AG10803 (cell line): ENCODE measurements at regions not wholly inside any gene's neighbourhood (a gene's known extent, or its start where the extent isn't known, plus 50 kb on each side); places are given as distances from the start of the nearest gene placed in this dataset.
A peak's percentile ranks its signal among the peaks of the same experiment; 100 is the strongest.

ENCODE experiments used
- DNase-seq: peaks from one replicate; pipeline ENCODE4 v3.0.0; 2010; ENCODE audit warnings: low read depth
- H3K4me3 ChIP-seq: 2 replicates; pipeline ENCODE4 v1.5.1; 2011; ENCODE audit warnings: mild to moderate bottlenecking, low read length, control low read depth
- TF ChIP-seq, protein P1 (sequence below): conservative IDR thresholded peaks from 2 replicates; pipeline ENCODE4 v1.5.1; 2011; ENCODE audit warnings: mild to moderate bottlenecking, low read length, control low read depth, inconsistent platforms

DNA sequence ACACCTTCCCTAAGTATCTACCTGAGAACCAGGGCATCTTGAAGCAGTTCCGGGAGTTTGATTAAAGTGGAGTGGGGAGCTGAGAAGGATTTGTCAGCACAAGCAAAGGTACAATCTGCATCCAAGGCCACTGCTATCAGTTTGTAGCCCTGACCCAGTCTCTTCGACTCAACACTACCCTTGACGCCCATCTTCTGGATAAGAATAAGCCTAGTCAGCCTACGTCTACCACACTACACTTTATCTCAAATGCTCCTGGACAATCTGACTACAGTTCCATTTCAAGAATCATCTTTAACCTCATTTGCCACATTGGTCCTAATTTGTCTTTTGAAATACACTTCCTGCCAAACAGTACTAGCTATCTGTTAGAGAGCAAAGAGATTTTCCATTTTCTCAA is 134.1 kb upstream of the C1GALT1 start:
- H3K4me3 ChIP-seq = no peak overlapping the region
- no peak for DNase-seq
- TF ChIP-seq, protein P1, sequence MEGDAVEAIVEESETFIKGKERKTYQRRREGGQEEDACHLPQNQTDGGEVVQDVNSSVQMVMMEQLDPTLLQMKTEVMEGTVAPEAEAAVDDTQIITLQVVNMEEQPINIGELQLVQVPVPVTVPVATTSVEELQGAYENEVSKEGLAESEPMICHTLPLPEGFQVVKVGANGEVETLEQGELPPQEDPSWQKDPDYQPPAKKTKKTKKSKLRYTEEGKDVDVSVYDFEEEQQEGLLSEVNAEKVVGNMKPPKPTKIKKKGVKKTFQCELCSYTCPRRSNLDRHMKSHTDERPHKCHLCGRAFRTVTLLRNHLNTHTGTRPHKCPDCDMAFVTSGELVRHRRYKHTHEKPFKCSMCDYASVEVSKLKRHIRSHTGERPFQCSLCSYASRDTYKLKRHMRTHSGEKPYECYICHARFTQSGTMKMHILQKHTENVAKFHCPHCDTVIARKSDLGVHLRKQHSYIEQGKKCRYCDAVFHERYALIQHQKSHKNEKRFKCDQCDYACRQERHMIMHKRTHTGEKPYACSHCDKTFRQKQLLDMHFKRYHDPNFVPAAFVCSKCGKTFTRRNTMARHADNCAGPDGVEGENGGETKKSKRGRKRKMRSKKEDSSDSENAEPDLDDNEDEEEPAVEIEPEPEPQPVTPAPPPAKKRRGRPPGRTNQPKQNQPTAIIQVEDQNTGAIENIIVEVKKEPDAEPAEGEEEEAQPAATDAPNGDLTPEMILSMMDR = no peak

DNA sequence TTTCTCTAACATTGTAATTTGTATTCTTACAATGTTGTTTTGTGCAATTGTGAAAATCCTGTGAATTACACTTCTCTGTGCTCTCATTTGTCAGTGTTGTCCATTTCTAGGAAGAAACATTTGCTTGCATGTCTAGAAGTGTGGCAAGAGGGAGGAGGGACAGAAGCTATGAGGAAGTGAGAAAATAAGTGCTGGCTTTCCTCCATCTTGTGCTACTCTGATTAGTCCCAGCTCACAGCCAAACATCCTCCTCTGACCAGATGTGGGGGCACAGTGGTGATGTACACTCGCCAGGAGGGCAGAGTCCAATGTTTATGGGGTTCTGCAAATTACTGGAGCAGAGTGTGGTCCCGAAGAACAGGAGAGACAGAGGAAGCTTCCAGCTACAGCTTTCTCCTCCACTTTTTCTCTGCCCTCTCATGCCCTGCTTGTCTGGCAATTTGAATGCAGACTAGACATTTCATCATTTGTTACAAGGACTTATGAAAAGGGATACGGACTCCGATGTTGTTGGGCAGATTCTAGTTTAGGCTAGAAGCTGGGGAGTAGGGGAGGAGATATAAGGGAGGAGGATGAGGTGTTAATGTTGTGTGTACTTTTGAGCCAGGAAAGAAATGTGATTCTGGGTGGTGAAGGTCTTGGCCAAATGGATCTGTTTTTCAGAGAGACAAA is 131.0 kb upstream of the C1GALT1 start:
- peak; percentile 53 for DNase-seq
- TF ChIP-seq, protein P1 = no peak
- peak overlapping the region; percentile 3; the same call in 1 of the 2 replicates for H3K4me3 ChIP-seq

DNA sequence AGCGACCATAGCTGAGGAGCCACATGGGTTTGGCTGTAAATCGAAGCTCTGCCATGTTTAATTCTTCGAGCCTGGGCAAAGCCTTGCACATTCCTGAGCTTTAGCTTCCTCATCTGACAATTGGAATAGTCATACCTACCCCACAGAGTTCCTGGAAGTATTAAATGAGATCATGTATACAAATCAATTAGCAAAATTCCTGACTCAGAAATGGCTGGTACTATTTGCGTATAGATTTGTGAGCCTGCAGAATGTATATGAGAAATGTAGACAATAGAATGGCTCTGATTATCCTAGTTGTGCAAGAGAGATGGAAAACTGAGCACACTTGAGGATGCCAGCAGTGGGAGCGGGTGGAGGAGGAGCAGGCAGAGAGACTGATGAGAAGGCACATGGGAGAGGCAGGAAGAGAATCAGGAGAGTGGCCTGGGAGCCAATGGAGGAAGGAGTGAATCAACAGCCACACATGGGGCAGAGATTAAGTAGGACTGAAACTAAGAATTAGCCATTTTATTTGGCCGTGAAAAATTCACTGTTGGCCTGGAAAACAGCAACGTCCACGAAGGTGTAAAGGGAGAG is 128.0 kb upstream of the C1GALT1 start:
- no peak for DNase-seq
- TF ChIP-seq, protein P1 = no peak
- no peak overlapping the region for H3K4me3 ChIP-seq

DNA sequence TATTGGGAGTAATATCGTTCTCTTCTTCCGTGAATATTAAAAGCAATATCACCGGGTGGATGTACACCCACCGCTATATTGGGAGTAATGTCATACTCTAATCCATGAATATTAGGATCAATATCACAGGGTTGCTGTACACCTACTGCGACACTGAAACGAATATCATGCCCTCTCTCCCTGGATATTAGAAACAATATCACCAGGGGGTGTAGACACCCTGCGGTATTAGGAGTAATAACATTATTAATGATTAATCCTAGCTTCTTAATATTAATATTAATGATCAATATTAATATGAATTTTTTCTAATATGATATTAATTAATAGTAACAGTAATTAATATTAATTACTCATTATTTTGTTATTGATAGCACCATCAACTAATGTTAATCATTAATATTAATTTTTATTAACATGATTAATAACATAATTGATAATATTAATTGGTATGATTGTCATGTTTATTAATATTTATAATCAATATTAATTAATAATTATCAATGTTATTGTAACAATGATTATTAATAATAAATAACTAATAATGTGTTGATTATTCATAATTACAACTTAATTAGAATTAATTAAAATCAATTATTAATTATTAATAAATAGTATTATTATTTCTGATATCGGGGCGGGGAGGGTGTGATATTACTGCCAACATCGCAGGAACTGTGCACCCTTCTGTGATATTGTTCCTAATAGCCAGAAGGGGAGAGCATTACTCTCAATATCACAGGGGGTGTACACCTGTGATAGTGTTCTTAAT is 121.3 kb upstream of the C1GALT1 start:
- no peak for DNase-seq
- TF ChIP-seq, protein P1 = no peak
- no peak overlapping the region for H3K4me3 ChIP-seq

DNA sequence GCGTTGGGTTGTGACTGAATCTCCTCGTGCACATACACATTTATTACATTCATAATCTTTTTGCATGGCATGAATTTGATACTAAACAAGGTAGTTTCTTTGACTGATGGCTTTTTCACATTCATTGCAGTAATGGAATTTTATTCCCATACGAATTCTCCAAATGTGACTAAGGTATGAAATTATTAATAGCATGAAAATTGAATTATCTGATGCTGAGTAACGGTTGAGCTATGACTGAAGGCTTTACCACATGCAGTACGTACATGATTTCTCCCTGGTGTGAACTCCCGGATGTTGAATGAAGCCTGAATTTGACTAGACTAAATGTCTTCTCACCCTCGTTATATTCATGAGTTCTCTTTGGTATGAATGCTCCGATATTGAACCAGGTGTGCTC is 104.4 kb upstream of the C1GALT1 start:
- TF ChIP-seq, protein P1 = no peak
- no peak overlapping the region for H3K4me3 ChIP-seq
- no peak for DNase-seq

DNA sequence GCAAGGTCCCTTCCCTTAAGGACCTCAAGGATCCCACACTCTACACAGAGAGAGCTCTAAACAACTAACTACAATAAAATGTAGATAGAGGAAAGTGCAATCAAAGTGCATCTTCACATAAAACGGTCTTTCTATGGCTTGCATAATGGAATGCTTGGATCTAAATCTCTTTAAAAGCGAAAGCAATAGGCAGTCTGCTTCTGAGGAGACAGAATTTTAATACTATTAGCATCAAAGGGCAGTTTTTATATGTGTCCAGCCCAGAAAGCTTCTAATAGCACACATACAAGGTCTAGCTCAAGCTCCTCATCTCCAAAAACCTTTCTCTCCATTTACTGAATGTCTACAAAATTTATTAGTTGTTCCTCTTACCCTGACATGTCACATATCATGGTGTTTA is 101.5 kb upstream of the C1GALT1 start:
- DNase-seq = no peak
- H3K4me3 ChIP-seq = no peak overlapping the region
- TF ChIP-seq, protein P1 = no peak
